GM18858 (cell line): ENCODE measurements at regions not wholly inside any gene's neighbourhood (a gene's known extent, or its start where the extent isn't known, plus 50 kb on each side); places are given as distances from the start of the nearest gene placed in this dataset.
"Not testable (repeated sequence)": the region's sequence is repeated elsewhere in the genome, so short reads cannot be mapped to it uniquely, and the experiment has no call there.

Source experiments
- ATAC-seq: cut with Tn5 transposase; IDR thresholded peaks from one replicate; pipeline ENCODE4 v1.9.1; 2021; ENCODE audit not compliant: unreplicated experiment

DNA sequence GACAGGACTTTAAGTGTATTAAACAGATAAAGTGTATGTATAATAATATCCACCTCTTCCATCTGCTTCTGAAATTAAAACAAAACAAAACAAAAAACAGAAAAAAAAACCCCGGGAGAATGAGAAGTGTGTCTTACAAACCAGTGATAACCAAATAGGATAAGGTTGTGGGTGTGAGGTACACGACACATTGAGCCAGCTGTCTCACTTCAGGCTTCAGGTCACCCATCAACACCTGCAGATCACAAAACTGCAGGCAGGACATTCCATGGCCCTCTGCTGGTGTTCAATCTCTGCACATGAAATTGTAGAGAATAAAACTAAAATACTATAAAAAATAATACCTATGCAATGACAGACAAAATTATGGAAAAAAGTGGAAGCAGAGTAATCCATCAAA lies 339.9 kb downstream of the SFMBT2 start:
- no peak for ATAC-seq

DNA sequence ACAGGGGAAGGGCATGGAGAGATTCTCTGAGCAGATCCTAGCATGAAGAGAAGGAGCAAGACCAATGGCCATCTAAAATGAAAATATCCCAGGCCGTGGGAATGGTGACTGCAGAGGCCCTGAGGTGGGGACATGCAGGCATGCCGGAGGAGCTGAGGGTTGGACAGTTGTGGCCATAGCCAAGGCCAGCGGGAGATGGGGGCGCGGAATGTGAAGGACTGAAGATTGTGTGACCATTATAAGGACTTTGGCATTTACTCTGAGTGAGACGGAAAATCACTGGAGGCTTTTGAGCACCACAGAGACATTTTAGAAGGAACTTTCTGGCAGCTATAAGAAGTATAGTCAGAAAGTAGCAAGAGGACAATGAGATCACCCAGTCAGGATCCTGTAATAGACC lies 341.1 kb downstream of the SFMBT2 start:
- ATAC-seq = no peak

GRCh38 chr10:7056216-7056615 lies 354.6 kb downstream of the SFMBT2 start:
- no peak for ATAC-seq

DNA sequence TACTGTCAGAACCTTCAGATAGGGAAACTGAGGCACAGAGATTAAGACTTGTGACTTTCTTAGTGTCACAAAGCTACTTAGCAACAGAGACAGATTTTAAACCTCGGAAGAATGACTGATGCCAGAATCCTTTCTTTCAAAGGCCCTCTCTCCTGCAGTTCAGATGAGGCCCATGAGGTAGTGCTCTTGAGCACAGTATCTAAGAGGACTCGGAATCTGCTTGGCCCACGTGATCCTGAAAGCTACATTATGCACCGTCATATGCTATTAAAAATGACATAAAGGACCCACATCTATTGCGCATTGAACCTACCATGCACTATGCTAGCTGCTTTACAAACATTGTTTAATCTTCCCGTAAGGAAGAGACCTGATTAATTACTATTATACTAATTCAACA lies 355.9 kb downstream of the SFMBT2 start:
- ATAC-seq = no peak

- no peak for ATAC-seq
Observed at GRCh38 chr10:7053195-7053594, 357.6 kb downstream of the SFMBT2 start.

DNA sequence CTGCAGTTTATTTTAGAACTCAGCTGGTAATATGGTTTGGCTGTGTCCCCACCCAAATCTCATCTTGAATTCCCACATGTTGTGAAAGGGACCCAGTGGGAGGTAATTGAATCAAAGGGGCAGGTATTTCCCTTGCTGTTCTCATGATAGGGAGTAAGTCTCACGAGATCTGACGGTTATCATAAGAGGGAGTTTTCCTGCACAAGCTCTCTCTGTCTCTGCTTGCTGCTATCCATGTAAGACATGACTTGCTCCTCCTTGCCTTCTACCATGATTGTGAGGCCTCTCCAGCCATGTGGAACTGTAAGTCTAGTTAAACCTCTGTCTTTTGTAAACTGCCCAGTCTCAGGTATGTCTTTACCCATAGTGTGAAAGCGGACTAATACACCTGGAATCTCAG lies 360.8 kb downstream of the SFMBT2 start:
- not testable (repeated sequence) for ATAC-seq

- ATAC-seq = no peak
Observed at GRCh38 chr10:7048061-7048460, 362.8 kb downstream of the SFMBT2 start.

DNA sequence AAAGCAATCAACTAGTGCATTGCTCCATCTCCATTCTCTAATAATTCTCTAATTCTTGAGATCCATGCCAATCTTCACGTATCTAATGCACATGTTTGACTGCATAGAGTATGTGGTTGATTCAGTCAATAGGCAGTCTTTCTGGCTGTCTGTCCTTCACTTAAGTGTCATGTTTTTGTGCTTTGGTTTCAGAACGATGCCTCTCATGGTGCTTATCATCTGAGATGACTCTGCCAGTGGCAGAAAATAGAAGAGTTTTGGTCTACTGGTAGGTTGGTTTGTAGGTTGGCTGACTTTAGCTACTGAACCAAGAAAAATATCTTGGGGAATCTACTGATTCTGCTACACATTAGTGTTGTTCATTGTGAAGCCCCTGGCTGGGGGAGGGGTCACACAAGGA lies 364.2 kb downstream of the SFMBT2 start:
- peak; percentile 78 for ATAC-seq

DNA sequence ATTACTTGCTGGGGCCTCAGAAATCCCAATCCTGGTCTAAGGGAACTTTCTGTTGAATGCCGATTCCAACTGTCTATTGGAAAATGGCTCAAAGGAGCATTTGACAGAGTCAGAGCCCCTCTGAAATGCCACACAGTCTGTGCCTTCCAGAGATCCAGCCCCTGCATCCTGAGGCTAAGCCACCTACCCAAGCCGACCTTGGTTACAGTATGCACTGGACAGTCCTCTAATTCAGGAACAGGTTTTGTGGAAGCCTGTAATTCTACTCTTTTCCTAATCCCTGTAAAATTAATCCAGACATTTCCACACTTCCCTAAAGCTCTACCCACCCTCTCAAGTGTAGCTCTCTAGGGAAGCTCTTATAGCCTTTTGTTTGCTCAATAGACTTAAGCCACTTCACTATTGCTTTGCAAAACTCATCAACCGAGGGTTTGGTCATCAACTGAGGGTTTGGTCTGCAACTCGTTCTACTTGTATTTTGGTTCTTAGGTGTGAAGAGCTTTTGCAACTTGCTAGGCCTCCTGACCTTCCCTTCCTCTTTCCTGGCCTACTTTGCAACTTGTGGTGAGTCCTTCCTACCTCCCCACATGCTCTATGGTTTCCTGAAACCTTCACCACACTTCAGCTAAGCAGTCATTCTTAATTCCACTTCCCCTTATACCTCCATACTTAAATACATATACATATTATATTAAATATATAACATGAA lies 364.8 kb downstream of the SFMBT2 start:
- ATAC-seq = peak; percentile 83

- ATAC-seq = no peak
Observed at GRCh38 chr10:7043055-7043653, 367.7 kb downstream of the SFMBT2 start.

- ATAC-seq = no peak
Observed at GRCh38 chr10:7042419-7043054, 368.3 kb downstream of the SFMBT2 start.

DNA sequence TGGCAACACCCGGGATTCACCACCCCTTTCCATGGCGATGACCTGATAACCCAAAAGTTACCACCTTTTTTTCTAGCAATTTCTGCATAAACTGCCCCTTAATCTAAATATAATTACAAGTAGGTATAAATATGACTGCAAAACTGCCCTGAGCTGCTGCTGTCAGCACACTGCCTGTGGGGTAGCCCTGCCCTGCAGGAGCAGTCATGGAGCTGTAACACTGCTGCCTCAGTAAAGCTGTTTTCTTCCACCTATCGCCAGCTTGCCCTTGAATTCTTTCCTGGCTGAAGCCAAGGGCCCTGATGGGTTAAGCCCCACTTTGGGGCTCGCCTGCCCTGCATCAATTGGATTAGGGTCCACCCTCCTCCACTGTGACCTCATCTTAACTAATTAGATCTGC lies 368.8 kb downstream of the SFMBT2 start:
- ATAC-seq = no peak

DNA sequence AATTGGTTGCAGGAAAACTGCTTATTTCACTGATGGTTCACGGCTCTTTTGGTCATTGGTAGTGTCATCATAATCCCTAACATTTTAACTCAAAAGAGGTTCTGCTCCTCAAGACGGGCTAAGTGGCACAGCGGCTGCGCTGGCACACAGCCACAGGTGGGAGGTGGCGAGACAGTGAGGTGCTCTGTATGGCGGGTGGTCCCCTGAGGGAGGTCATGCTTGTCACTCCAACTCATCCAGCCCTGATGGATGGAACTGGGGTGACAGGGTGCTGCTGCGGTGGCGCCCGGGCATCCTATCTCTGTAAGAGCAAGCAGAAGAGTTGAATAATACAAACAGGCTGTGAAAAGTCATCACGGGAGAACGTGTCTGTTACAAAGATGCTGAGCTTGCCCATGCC lies 370.2 kb downstream of the SFMBT2 start:
- no peak for ATAC-seq

DNA sequence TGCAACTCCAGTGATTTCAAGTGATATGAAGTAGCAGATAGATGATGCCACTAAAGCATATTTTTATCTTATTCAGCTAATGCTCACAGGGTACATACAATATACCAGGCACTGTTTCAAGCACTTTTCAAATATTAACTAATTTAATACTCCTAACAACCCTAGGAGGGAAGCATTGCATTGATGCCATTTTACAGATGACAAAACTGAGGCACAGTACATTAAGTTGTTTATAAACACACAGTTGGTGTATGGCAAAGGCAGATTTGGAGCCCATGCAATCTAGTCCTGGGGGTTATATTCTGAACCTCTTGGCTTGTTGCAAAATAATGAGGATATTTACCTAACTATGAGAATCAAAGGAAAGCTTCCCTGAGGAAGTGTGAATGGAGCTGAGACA lies 371.0 kb downstream of the SFMBT2 start:
- no peak for ATAC-seq

- no peak for ATAC-seq
Observed at GRCh38 chr10:7038416-7038815, 372.4 kb downstream of the SFMBT2 start.

DNA sequence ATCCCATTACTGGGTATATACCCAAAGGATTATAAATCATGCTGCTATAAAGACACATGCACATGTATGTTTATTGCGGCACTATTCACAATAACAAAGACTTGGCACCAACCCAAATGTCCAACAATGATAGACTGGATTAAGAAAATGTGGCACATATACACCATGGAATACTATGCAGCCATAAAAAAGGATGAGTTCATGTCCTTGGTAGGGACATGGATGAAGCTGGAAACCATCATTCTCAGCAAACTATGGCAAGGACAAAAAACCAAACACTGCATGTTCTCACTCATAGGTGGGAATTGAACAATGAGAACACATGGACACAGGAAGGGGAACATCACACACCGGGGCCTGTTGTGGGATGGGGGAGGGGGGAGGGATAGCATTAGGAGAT lies 373.4 kb downstream of the SFMBT2 start:
- not testable (repeated sequence) for ATAC-seq

DNA sequence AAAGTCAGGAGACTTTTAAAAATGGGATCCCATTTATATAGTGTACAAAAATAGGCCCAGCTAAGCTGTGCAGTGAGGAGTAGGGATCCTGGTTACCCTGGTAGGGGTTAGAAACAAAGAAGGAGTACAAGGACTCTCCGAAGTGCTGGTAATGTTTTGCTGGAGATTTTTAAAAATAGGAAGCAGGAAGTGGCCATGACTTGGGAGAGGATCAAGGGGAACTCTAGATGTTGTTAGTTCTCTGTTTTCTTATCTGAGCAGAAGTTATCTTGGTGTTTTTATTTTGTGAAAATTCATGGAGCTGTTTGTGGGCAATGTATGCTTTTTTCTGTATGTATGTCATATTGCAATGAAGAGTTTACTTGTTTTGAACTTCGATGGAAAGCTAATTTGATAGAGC lies 373.9 kb downstream of the SFMBT2 start:
- ATAC-seq = no peak

- no peak for ATAC-seq
Observed at GRCh38 chr10:7035126-7035761, 375.6 kb downstream of the SFMBT2 start.

DNA sequence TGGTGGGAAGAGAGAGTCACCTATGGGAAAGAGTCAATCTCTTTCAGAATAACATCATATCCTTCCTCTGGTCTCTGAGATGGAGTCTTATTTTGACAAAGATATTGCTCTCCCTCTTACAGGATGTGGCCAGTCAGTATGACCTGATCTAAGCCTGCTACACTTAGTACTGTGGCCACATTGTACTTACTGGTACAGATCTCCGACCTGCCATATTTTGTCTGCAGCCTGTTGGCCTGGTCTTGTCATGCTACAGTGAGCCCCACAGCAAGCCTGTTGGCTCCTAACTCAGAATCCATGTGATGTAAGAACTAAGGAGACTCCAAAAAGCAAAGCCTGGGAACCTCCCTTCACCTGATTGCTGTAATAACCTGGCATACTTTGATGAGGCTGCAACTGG lies 377.8 kb downstream of the SFMBT2 start:
- ATAC-seq = no peak

DNA sequence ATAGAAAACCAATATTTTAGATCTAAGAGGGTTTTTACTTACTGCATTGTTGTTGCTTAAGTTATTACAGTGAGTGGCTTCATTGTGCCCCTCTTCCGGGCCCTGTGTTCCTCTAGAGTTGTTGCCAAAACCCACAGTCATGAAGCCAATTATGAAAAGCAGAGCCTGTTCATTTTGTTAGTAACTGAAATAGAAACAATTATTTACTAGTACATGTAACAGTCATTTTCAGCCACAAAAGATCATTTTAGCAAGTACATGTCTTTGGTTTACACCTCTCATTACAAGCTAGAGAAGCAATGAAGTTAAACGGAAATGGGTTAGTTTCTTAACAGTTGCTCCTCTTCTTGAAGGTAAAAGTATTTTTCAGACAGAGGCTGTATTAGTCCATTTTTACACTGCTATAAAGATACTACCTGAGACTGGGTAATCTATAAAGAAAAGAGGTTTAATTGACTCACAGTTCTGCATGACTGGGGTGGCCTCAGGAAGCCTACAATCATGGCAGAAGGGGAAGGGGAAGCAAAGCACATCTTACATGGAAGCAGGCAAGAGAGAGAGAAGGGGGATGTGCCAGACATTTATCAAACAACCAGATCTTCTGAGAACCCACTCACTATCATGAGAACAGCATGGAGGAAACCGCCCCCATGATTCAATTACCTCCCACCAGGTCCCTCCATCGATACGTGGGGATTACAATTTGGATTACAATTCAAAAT lies 380.5 kb downstream of the SFMBT2 start:
- ATAC-seq = no peak

- ATAC-seq = no peak
Observed at GRCh38 chr10:7029672-7030071, 381.2 kb downstream of the SFMBT2 start.
